ENCODE measurements at regions not wholly inside any gene's neighbourhood (a gene's known extent, or its start where the extent isn't known, plus 50 kb on each side); places are given as distances from the start of the nearest gene placed in this dataset.
"Not testable (repeated sequence)": the region's sequence is repeated elsewhere in the genome, so short reads cannot be mapped to it uniquely, and the experiment has no call there.

DNA sequence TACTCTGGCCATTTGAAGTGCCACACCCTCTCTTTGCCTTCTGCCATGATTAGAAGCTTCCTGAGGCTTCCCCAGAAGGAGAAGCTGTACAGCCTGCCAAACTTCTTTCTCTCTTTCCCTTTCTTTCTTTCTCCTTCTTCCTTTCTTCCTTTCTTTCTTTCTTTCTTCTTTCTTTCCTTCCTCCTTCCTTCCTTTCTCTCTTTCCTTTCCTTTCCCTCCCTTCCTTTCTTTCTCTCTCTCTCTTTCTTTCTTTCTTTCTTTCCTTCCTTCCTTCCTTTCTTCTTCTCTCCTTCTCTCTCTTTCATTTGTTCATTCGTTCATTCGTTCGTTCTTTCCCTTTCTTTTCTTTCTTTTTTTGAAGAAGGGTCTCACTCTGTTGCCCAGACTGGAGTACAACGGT, 931.0 kb downstream of the TTLL7 start:
- no peak for DNase-seq

DNA sequence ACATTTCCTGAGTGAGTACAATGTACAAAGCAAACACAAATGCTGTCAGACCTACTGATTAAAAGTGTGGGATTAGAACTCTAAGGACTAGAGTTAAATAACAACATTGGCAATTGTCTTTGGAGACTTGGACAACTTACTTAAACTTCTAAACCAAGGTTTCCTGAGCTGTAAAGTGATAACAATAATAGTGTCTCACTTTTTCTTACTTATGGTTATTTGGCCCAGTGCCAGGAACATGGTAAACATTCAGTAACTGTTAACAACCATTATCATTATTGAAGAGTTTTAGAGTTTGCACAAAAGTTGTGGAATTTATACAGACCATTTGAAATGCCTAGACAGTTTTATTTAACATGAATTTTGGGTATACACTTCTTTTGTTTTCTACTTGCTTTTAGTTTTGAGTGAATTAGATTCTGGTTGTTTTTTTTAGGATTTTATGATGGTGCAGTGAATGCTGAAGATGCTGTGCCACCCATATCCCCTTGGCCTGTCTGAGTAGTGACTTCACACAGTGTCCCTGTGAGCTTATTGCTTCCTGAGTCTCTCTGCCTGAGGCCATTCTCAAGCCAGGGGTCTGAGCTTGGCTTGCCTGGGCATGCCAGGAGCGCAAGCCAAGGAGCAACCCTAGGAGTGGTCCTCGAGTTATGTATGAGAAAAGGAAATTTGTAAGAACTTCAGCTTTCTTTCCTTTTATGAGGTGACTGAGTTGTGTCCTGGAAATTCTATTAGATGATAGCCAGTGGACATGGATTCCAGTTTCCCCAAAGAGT, 932.8 kb downstream of the TTLL7 start:
- no peak for DNase-seq

DNA sequence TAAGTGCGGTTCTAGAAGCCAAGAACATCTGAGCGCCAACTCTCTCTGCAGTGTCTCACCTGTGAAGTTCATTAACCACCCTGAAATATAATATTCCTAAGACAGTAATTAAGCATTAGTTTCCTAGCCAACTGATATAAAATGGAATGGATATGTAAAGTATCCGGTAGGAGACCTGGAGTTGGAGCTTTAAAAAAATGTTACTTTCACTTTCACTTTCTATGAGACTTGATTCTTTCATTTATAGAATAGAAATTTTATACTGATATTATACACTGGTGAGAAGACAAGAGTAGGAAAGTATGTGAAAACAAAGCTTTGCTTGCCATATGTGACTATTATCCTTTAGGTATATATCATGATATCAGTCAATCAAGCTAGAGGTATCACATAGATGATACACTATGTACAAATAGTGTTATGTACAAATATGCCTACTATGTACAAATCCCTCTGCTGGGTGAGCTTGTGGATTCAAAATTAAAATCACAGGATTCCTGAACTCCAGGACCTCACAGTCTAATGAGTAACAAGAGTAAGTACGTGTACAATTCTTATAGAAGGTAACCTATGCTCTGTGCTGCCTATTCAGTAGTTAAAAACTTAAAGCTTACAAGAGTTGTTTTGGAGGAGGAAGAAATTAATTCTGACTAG, 934.2 kb downstream of the TTLL7 start:
- no peak for DNase-seq

DNA sequence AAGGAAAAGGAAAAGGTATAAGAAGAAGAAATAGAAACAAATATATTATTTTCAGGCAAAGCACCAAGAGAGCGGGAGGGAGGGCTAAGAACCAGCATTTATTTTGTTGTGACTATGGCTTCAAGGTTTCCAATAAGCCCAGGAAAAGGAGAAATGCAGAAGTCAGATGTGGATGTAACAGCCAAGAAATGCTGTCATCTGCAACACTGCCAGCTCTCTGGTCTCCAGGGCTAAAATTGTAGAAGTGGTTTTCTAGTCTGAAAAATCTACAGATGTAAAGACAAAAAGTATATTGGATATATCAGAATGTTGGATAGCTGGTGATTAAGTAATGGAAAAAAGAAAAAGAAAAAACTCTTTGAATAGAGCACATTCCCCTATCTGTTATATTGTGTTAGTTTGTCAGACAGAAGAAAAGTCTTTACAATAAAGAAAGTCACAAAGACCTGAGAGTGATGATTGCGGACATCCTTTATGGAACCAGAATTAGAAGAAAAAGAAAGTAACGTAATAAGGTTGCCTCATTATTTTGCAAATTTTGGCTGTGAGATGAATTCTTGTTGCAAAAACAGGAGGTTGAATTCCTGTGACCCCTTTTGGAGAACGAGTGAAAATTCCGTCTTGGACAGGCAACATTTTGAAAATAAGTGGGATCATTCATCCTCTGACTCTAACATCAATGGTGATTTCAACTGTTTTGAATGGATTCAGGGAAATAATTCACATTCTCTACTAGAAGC, 938.1 kb downstream of the TTLL7 start:
- no peak for DNase-seq

DNA sequence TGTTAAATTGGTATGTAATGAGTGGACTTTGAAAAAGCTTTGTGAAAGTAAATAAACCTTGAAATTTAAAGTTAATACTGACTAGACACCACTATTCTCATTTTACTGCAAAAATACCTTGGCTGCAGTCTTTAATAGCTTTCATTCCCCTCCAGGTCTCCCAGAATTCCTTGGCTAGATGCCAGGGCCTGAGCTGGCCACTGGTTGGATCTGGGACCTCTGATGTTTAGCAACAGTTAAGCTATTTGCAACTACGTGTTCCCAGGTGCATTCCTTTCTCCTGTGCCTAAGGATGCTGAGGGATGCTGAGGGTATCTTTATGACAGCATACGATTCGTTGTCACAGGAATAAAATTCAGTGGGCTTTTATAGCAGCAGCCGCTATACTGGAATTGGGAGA, 938.7 kb downstream of the TTLL7 start:
- DNase-seq, result no peak

DNA sequence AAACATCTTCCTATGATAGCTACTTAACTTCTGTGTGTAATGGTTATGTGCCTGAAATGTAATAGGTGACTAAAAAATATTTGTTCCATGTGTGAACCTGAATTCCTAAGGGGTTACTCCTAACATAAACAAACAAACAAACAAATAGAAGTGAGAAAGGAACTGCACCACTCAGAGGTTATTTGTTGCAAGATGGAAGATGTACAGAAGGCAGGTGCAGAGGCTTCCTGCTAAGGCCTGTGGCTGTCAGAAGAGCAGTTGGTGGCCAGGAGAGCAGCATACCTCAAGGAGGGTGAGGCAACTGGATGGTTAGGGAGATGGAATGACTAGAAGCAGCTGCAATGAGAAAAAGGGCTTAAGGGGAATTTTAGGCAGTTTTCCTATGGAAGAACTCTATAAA, 940.6 kb downstream of the TTLL7 start:
- no peak for DNase-seq

DNA sequence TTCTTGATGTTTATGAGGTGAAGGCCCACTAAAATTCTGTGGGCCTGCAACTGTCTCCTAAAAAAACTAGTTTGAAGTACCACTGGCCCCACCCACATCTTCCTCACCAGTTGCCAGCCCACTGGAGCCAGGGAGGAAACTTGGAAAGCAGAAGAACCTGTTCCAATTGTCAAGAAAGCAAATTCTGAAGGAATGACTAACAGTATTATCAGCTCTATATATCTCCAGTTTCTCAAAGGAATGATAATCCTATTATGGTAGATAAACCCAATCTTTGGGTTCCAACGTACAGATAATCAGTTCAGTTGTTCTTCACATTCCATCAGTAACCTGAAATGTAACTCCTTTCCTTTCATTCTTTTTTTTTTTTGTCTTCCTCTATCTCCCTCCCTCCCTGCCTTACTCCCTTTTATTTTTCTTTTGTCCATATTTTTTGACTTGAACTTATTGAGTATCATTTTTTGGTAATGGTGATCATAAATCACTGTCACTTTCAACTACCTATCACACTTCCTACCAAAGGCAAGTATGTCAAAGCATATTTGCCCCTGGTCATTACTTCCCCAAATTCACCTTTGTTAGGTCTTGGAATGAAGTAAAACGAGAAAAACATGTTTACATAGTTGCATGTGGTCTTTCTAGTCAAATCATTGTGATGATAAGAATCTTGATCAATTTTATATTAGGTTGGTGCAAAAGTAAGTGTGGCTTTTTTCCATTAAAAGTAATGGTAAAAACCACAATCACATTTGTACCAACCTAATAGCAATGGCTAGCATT, 943.4 kb downstream of the TTLL7 start:
- no peak for DNase-seq

DNA sequence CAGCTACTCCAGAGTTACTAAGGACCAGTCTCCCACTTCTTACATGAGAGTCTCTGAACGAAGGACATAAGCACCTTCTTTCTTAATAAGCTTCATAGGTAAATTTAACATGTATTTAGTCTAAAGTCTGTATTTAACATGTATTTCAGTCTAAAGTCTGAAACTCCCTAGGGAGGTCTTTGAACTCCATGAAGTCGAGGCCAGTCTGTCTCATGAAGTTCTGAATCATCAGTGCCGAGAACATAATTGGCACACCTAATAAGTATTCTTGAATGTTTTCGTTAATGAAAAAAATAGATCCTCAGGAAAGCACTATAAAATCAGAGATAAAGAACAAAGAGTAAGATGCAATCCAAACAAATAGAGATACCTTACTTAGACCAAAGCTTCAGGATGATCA, 945.5 kb downstream of the TTLL7 start:
- DNase-seq, result no peak

DNA sequence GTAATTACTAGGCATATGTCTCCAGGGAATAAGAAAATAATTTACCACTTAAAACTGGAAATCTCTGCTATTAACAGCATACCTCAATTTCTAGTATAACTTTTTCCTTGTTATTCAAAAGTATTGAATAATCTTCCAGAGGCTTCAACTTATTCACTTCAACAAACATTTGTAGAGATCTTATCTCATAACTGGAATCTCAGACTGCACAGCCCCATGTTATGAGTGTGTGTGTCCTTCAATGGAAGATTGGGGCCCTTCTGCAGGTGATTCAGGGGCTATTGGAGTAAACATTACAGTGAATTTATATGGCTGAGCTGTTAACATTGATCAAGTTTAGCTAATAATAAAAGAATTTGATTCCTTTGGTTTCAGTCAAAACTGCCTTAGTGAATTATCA, 946.1 kb downstream of the TTLL7 start:
- DNase-seq, result no peak

DNA sequence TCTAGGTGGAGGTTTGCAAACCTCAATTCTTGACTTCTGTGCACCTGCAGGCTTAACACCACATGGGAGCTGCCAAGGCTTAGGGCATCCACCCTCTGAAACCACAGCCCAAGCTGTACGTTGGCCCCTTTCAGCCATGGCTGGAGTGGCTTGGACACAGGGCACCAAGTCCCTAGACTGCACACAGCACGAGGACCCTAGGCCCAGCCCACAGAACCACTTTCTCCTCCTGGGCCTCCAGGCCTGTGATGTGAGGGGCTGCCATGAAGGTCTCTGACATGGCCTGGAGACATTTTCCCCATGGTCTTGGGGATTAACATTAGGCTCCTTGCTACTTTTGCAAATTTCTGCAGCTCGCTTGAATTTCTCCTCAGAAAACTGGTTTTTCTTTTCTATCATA, 947.9 kb downstream of the TTLL7 start:
- not testable (repeated sequence) for DNase-seq

DNA sequence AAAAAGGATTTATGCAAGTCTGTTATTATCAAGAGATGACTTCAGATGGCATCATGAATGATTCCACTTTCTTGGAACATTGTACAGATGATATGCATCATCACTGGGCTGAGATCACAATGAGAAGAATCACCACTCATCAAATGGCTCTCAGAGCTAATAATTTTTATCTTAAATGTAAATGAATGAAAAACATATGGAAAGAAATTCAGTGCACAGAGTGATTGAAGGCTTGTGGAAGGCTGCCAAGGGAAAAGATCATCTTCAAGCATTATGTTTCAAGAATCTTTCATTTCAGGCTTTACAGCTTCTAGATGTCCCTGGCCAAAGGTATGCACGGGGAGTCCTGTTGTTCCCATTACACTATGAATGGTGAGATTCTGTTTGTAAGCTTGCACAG, 955.7 kb downstream of the TTLL7 start:
- no peak for DNase-seq

DNA sequence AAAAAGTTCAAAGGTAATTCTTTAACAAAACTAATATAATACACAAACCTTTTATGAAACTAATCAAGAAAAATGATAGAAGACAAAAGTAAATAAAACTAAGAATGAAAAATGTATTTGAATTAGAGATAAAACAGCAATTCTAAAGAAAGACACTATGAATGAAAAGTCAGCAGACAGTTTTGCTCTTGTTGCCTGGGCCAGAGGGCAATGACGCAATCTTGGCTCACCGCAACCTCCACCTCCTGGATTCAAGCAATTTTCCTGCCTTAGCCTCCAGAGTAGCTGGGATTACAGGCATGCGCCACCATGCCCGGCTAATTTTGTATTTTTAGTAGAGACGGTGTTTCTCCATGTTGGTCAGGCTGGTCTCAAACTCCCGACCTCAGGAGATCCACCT, 959.8 kb downstream of the TTLL7 start:
- DNase-seq, result not testable (repeated sequence)

DNA sequence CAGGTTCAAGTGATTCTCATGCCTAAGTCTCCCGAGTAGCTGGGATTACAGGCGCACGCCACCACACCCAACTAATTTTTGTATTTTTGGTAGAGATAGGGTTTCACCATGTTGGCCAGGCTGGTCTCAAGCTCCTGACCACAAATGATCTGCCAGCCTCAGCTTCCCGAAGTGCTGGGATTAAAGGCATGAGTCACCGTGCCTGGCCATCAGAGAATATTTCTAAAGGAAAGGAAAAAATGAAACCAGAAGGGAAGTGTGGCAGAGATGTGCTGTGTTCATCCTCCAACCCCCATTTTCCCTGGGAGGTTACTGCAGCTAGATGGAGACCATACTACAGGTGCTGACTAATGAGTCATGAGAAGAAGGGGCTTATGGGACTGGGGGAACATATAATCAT, 964.1 kb downstream of the TTLL7 start:
- no peak for DNase-seq

DNA sequence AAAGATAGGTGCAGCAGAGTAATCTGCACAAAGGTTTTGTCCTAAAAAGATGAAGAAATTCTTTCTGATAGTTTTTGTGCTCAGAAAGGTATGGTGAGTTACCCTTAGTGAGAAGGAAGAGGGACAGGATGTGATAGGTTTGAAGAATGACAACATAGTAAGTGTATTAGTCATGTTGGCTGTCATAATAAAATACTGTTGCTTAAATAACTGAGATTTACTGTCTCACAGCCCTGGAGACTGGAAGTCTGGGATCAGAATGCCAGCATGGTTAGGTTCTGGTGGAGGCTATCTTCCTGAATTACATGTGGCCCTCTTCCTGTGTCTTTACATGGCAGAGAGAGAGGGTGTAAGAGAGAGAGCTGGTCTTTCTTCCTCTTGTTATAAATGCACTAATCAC, 965.2 kb downstream of the TTLL7 start:
- DNase-seq, result no peak

DNA sequence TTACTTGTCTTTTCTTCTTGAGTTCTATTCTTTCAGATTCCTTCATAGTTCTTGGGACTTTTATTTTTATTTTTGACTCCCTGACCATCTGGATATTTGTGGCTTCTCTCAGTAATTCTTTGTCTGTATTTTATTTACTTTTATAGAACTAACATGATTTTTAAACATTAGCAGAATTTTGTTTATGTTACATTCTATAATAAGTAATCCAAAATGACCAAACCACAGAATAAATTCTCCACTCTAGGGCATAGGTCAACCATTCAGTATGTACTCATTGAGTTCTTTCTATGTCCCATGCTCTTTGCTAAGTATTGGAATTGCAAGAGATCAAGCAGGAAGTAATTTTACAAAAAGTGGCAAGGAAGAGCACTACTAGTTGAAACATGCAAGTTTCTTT, 969.0 kb downstream of the TTLL7 start:
- no peak for DNase-seq

DNA sequence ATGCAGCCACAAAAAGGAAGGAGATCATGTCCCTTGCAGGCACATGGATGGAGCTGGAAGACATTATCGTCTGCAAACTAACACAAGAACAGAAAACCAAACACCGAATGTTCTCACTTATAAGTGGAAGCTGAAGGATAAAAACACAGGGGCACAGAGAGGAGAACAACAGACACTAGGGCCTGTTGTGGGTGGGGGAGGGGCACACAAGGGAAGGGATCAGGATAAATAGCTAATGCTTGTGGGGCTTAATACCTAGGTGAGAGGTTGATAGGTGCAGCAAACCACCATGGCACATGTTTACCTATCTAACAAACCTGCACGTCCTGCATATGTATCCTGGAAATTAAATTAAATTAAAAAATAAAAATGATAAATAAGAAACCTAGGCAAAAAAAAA, 969.9 kb downstream of the TTLL7 start:
- no peak for DNase-seq

DNA sequence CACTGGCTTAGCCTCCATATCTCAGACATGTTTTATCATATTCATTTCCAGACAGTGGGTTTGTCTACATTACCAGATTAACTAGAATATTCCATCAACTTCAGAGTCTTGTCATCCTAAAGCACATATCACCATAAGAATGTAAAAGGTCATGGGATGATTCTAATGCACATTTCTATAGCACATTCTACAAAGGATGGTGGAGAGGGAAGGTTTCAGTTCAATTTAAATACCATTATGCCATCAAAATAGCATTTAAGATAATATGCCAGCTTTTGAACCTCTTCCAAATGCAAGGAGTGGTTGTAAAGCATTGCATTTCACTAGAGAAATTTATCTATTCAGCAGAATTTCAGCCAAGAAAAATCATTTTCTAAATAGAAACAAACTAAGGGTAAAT, 970.5 kb downstream of the TTLL7 start:
- no peak for DNase-seq

DNA sequence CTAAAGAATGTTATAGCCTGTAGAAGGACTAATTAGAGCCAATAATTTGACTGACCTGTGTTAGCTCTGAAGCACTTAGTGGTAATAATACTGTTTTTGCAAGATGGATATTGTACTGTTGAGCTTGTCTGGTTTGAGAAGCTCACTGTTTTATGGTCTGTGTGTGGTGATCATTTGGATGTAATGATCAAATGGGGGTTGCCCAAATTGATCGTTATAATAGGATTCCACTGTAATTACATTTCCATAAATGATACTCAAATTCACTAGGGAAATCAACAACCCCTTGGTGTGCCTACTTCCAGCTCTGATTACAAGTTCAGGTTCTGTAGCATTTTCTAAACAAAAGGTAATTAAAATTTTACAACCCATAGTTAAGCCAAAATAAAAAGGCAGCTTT, 971.4 kb downstream of the TTLL7 start:
- DNase-seq, result no peak

DNA sequence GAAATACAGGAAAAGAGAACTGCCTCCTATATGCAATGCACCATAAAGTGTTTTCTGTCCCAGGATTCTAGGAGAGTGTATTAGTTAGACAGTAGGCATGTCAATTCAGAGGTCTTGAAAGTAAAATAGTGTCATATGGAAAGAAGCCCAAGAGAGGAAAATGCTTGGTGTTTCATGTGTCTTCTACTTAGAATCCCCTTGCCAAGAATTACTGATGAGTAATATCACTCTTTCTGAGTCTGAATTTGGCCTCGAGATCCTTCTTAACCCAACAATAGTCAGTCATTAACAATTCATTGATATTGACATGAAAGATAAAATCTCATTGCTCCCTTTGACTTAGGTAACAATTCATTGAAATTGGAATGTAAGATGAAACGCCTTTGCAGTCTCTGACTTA, 972.2 kb downstream of the TTLL7 start:
- DNase-seq, result no peak

DNA sequence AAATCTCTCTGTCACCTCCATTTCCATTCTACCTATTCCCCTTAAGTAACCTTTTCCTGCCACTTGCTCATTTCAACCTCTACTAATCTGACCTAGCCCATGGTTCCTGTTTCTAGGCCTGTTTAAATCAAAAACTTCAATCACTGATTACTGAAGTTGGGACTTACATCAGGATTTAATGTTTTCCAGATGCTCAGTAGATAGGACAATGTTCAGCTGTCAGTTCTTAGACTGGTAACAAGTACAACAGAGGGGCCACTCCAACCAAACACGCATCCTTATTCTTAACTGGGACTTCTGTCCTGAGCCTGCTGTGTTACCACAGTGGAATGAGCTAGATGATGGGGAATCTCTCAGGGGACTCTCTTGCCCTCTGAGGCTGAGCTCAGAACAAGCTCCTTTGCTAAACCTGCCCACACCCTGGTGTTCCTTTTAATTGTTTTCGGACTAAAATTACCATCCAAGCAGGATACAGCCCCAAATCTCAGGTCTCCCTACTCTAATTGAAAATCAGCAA, 974.6 kb downstream of the TTLL7 start:
- DNase-seq, result no peak

DNA sequence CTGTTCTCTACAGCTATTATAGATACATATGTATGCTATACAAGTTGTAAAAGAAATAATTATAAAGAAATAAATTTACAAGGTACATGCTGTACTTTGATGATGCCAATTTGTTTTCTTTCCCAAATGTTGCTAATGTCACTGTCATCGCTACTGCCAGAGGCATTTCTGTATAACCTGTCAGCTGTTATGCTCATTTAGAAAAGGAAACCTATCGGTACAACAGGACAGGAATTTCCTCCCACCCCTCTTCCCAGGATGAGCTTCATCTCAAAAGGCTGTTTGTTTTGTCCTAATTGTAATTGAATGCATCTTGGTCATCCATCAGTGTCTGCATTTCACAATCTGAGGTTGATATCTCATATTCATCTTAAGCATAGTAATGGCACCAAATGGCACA, 975.7 kb downstream of the TTLL7 start:
- no peak for DNase-seq

DNA sequence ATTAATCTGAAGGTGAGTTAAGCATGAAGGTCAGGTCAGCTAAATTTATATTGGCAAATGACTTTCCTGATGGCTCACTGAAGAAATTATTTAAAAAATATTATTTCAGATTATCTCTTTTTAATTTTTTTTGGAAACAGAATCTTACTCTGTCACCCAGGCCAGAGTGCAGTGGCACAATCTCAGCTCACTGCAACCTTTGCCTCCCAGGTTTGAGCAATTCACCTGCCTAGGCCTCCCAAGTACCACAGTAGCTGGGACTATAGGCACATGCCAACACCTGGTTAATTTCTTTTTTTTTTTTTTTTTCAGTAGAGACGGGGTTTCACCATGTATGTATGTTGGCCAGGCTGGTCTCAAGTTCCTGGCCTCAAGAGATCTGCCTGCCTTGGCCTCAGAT, 976.7 kb downstream of the TTLL7 start:
- DNase-seq, result no peak

DNA sequence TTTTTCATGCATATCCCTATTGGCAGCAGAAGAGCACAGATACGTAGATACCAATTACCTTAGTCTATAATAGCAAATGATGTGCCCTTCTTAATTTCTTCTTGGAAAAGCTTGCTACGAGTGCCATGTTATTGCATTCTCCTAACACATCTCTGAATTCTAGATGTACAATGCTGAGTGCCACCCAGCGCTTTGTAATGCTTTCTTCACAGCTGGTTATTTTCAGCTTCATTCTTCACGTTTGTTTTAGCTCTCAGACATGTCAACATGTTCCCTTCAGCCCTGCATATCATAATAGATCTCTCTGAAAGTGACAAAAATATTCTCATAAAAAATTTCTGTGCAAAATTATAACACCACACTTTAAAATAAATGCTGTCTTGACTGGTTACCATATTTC, 981.2 kb downstream of the TTLL7 start:
- no peak for DNase-seq

Measured in NCI-H2171 treated with DMSO at 0.1 percent for 48 hours (cell line).